Posterior cingulate gyrus (tissue), 11 donors: ENCODE measurements at regions not wholly inside any gene's neighbourhood (a gene's known extent, or its start where the extent isn't known, plus 50 kb on each side); places are given as distances from the start of the nearest gene placed in this dataset.
"Not testable (repeated sequence)": the region's sequence is repeated elsewhere in the genome, so short reads cannot be mapped to it uniquely, and the experiment has no call there.

Experiments used
- DNase-seq, 10 donors: peaks; one replicate each; pipeline versions ENCODE4 v3.0.0 to v3.0.0-alpha.2; 2020 to 2021; ENCODE audit warnings: mixed read lengths in 3 of 10
- intact Hi-C: fragments of 100-400 bp; cut with DNase I; formaldehyde crosslinking; loops from one replicate; pipeline ENCODE4 v1.15.1; 2023

DNA sequence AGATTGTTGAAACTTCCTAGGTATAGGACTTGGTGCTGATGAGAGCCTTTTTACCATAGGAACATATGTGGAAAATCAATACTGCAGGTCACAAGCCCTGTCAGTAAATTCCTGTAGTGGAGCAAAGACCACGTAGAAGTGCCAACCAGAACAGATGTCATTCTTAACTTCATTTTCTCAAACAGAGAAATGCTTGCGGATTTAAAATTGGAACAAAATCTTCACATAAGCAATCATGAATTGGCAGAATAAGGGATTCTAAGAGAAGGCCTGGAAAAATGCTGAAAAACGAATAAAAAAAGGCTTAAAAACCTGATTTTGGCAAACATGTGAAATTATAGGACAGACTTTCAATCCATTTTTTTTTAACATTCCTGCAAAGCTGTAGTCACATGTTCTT is 80.8 kb upstream of the SMIM30 start:
- DNase-seq = no peak
- intact Hi-C loops = no loop called here

- intact Hi-C loops = no loop called here
- no peak for DNase-seq
Measured at GRCh38 chr7:113198226-113198625, 79.9 kb upstream of the SMIM30 start.

- DNase-seq = no peak
- intact Hi-C loops = no loop called here
Measured at GRCh38 chr7:113197274-113197673, 78.9 kb upstream of the SMIM30 start.

DNA sequence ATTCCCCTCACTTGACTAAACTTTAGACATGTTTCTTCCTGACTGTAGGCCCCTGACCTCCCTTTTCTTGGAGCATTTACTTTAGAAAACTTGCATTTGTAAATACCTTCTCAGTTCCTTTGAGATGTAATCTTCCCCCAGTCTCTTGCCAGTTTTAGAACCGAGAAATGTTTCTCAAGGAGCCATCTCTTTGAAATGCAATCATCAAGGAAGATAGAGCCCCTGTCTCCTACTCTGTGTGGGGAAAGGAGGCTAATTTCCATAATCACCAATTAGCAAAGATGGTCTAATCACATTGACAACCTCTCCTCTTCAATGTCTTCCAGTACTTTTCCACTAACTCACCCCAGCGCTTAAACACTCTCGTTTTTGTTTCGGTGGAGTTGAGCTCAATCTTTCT is 70.0 kb upstream of the SMIM30 start:
- DNase-seq = no peak
- intact Hi-C loops = no loop called here

GRCh38 chr7:113179313-113179712 is 61.0 kb upstream of the SMIM30 start:
- intact Hi-C loops = no loop called here
- DNase-seq = no peak

- intact Hi-C loops = no loop called here
- DNase-seq = no peak
Measured at GRCh38 chr7:113176836-113177235, 58.5 kb upstream of the SMIM30 start.

GRCh38 chr7:113176180-113176579 is 57.8 kb upstream of the SMIM30 start:
- intact Hi-C loops, DNase-seq: not testable (repeated sequence)

DNA sequence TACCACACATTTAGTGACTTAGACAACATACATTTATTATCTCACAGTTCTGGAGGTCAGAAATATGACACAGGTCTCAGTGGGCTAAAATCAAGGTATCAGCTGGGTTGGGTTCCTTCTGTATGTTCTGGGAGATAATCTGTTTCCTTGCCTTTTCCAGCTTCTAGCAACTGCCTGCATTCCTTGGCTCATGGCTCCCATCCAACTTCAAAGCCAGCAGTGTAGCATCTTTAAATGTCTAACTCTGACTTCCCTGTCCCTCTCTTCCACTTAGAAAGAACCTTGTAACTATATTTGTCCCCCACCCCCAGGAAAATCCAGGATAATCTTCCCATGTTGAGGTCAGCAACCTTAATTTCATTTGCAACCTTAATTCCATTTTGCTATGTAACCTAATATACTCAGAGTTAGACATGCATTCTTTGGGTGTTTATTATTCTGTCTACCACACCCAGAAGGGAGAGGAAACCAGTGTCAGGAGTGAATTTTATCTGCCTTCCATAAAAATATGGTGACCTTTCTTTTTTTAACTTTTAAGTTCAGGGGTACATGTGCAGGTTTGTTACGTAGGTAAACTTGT is 57.3 kb upstream of the SMIM30 start:
- intact Hi-C loops = no loop called here
- no peak for DNase-seq

GRCh38 chr7:113172726-113173125 is 54.4 kb upstream of the SMIM30 start:
- intact Hi-C loops = no loop called here
- DNase-seq = peak in 1 of 10 donors; percentile 52

DNA sequence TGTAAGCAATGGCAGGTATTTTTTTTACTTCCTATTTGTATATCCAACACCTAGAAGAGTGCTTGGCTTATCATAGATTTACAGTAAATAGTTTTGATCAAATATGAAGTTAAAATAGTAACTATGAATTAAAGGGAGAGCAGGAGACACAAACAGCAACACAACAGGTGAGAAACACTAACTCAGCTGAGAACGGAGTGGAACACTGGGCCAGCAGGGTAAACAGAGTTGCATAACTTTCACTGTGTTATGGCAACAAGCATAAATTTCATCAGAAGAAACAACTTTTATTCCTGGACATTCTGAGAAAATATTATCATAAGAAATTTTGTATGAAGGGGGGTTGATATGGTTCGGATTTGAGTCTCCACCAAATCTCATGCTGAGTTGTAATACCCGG is 52.2 kb upstream of the SMIM30 start:
- intact Hi-C loops = no loop called here
- no peak for DNase-seq
